Stomach (tissue), 8 donors: ENCODE measurements at regions not wholly inside any gene's neighbourhood (a gene's known extent, or its start where the extent isn't known, plus 50 kb on each side); places are given as distances from the start of the nearest gene placed in this dataset.

Experiments
- DNase-seq, 2 donors: peaks; one replicate each; pipeline versions ENCODE4 v3.0.0 to v3.0.0-alpha.2; 2013 to 2019
- H3K27ac ChIP-seq, 5 donors: fragments of 200-600 bp in 4 of 5; sonication (generic) in 4 of 5; one replicate each; pipeline ENCODE4 v1.5.1; 2013 to 2019; ENCODE audit warnings: mild to moderate bottlenecking in 1 of 5, moderate library complexity in 1 of 5
- H3K27me3 ChIP-seq, 3 donors: fragments of 200-600 bp; sonication (generic); one replicate each; pipeline ENCODE4 v1.5.1; 2017 to 2019; ENCODE audit warnings: mixed run types in 1 of 3
- H3K36me3 ChIP-seq, 4 donors: fragments of 200-600 bp; sonication (generic); 1 replicate in 3 of 4; 2 replicates in 1 of 4; pipeline ENCODE4 v1.5.1; 2016 to 2019
- H3K4me1 ChIP-seq, 4 donors: fragments of 200-600 bp; sonication (generic); one replicate each; pipeline ENCODE4 v1.5.1; 2016 to 2019
- H3K4me3 ChIP-seq, 4 donors: fragments of 200-600 bp; sonication (generic) in 3 of 4; one replicate each; pipeline ENCODE4 v1.5.1; 2016 to 2019; ENCODE audit warnings: mild to moderate bottlenecking in 1 of 4
- H3K9me3 ChIP-seq, 4 donors: fragments of 200-600 bp; sonication (generic); one replicate each; pipeline ENCODE4 v1.5.1; 2016 to 2019
- CTCF ChIP-seq, 7 experiments: fragments of 450-650 bp in 4 of 7; fragments of 200-600 bp in 3 of 7; sonication (generic) in 3 of 7; IDR thresholded peaks; one replicate each; pipeline ENCODE4 v1.5.1; 2016 to 2019; ENCODE audit warnings: antibody characterized with exemption in 7 of 7, control low read depth in 2 of 7, mild to moderate bottlenecking in 1 of 7
- EP300 ChIP-seq: sonication (generic); formaldehyde crosslinking; IDR thresholded peaks from one replicate; pipeline ENCODE4 v1.6.1; 2017; ENCODE audit warnings: antibody characterized with exemption
- POLR2A ChIP-seq, 4 donors: fragments of 450-650 bp; IDR thresholded peaks; one replicate each; pipeline ENCODE4 v1.6.1; 2016; ENCODE audit warnings: antibody characterized with exemption in 4 of 4, control low read depth in 2 of 4, mild to moderate bottlenecking in 1 of 4, moderate library complexity in 1 of 4
- POLR2AphosphoS5 ChIP-seq, 3 donors: sonication (generic); formaldehyde crosslinking; IDR thresholded peaks; one replicate each; pipeline ENCODE4 v1.6.1; 2016; ENCODE audit warnings: antibody characterized with exemption in 3 of 3
- WGBS, 5 donors: extraction: QIAGEN DNeasy Blood & Tissue Kit in 3 of 5; methylation state at CpG; one replicate each; pipeline versions ENCODE4 v1.1.5 to v1.1.7; 2013 to 2018; 5-methylcytosine and 5-hydroxymethylcytosine counted together
- intact Hi-C: fragments of 100-400 bp; cut with DNase I; formaldehyde crosslinking; loops from one replicate; pipeline ENCODE4 v1.15.1; 2023; ENCODE audit warnings: low total_unique reads
- donor health status: healthy with polysubstance abuse.
- donor health status: Bipolar disorder and iron deficiency.
- donor health status: healthy.

DNA sequence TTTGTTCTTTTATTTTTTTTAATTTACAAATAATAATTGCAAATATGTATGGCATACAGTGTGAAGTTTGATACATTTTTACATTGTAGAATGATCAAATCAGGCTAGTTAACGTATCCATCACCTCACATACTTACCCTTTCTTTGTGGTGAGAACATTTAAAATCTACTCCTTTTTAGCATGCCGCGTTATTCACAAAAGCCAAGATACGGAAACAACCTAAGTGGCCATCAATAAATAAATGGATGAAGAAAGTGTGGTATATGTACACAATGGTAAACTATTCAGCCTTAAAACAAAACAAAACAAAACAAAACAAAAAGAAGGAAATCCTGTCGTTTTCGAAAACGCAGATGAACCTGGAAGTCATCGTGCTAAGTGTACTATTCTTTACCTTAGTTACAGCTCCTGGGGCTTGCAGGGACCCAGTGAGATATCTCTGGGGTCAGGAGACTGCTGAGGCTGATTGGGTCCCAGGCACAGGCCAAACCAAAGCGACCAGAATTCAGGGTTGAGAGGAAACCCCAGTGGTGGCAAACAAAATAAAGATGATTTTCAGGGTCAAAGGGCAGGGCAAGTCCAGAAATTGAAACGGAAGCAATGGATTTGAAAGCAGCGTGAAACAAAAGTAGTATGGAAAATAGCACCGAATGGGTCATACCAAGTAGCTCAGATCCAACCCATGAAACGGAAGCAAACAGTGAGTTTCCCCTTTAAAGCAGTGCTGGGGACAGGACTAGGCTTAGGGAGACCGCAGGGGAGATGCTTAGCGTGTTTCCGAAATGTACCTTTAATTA, 188.2 kb downstream of the PLPP3 start:
- peaks cover 0 to 17% (median 6%) of the 10 kb centered on the region in 4 donors for H3K4me1 ChIP-seq
- no peaks in the 10 kb centered on the region for H3K9me3 ChIP-seq
- intact Hi-C loops: no loop called here
- H3K4me3 ChIP-seq: no peak overlapping the region
- 81 to 89% (median 84%) methylated on average over 16 of the region's 16 CpGs for WGBS, 5 donors
- no peaks in the 10 kb centered on the region for H3K27me3 ChIP-seq
- no peaks in the 10 kb centered on the region for H3K36me3 ChIP-seq
- DNase-seq: no peak
- H3K27ac ChIP-seq: no peak overlapping the region
- TF ChIP-seq EP300 (no peak), POLR2A (IDR thresholded peaks at IDR 0.05) (no peak), CTCF (IDR thresholded peaks at IDR 0.05) (no peak), POLR2AphosphoS5 (IDR thresholded peaks at IDR 0.05) (no peak)

DNA sequence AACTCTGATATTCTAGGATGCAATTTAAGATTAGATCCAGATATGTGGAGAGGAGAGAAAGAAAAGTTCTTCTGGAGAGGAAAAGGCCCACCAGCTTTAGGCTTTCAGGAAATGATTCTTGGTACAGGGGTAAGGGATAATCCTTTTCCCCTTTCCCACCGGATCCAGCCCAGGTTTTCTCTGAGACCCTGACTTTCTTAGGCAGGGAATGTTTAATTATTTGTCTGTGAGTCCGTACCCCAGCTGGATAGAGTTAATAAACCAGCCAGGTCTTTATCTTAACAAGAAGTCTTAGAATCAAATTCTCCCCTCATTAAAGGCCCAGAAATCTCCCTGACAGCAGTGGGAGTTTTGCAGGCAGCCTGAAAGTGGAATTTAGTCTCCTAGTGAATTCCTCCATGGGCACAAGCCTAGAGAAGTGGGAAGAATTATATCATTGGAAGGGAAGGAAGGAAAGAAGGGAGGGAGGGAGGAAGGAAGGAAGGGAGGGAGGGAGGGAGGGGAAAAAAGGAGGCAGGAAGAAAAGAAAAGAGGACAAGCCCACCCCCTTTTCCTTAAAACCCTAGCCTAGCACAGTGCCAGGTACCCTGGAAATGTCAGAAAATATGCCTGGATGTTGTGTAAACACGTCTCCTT, 189.0 kb downstream of the PLPP3 start:
- Histone ChIP-seq H3K4me1 (peaks cover 0 to 17% (median 6%) of the 10 kb centered on the region in 4 donors), H3K27me3 (no peaks in the 10 kb centered on the region), H3K4me3 (no peak overlapping the region), H3K27ac (peak overlapping the region in 1 of 5 donors; percentile 60), H3K9me3 (no peaks in the 10 kb centered on the region), H3K36me3 (no peaks in the 10 kb centered on the region)
- 36 to 59% (median 44%) methylated on average over 3 of the region's 3 CpGs for WGBS, 5 donors
- TF ChIP-seq POLR2A (IDR thresholded peaks at IDR 0.05): no peak
- TF ChIP-seq POLR2AphosphoS5 (IDR thresholded peaks at IDR 0.05): no peak
- no peak for TF ChIP-seq EP300
- TF ChIP-seq CTCF (IDR thresholded peaks at IDR 0.05): no peak
- intact Hi-C loops: no loop called here
- peak in 1 of 2 donors; percentile 46 for DNase-seq

GRCh38 chr1:56389813-56390212, 189.6 kb downstream of the PLPP3 start:
- Histone ChIP-seq H3K27me3 (no peaks in the 10 kb centered on the region), H3K27ac (peak overlapping the region in 1 of 5 donors; percentile 60), H3K4me1 (peaks cover 0 to 17% (median 6%) of the 10 kb centered on the region in 4 donors), H3K36me3 (no peaks in the 10 kb centered on the region), H3K9me3 (no peaks in the 10 kb centered on the region), H3K4me3 (no peak overlapping the region)
- TF ChIP-seq POLR2AphosphoS5 (IDR thresholded peaks at IDR 0.05) (no peak), EP300 (no peak), CTCF (IDR thresholded peaks at IDR 0.05) (no peak), POLR2A (IDR thresholded peaks at IDR 0.05) (no peak)
- 40 to 63% (median 54%) methylated on average over 2 of the region's 2 CpGs for WGBS, 5 donors
- peak in 1 of 2 donors; percentile 48 for DNase-seq
- intact Hi-C loops: no loop called here

GRCh38 chr1:56387071-56387740, 192.2 kb downstream of the PLPP3 start:
- Histone ChIP-seq H3K36me3 (no peaks in the 10 kb centered on the region), H3K9me3 (no peaks in the 10 kb centered on the region), H3K4me1 (peaks cover 0 to 17% (median 6%) of the 10 kb centered on the region in 4 donors), H3K27ac (no peak overlapping the region), H3K27me3 (no peaks in the 10 kb centered on the region), H3K4me3 (no peak overlapping the region)
- 36 to 48% (median 42%) methylated on average over 1 of the region's 1 CpG for WGBS, 5 donors
- no peak for TF ChIP-seq POLR2A (IDR thresholded peaks at IDR 0.05)
- TF ChIP-seq CTCF (IDR thresholded peaks at IDR 0.05): no peak
- TF ChIP-seq POLR2AphosphoS5 (IDR thresholded peaks at IDR 0.05): no peak
- no peak for TF ChIP-seq EP300
- DNase-seq: no peak
- intact Hi-C loops: no loop called here
